NCI-H2227 (cell line): ENCODE measurements at regions not wholly inside any gene's neighbourhood (a gene's known extent, or its start where the extent isn't known, plus 50 kb on each side); places are given as distances from the start of the nearest gene placed in this dataset.
A peak's percentile ranks its signal among the peaks of the same experiment; 100 is the strongest.

Experiments
- DNase-seq: peaks from one replicate; lab custom pipeline; 2025; ENCODE audit not compliant: unreplicated experiment; lab: John Stamatoyannopoulos, UW

GRCh38 chr2:196276421-196276820, 105.0 kb upstream of the STK17B start:
- DNase-seq, result peak; percentile 20

DNA sequence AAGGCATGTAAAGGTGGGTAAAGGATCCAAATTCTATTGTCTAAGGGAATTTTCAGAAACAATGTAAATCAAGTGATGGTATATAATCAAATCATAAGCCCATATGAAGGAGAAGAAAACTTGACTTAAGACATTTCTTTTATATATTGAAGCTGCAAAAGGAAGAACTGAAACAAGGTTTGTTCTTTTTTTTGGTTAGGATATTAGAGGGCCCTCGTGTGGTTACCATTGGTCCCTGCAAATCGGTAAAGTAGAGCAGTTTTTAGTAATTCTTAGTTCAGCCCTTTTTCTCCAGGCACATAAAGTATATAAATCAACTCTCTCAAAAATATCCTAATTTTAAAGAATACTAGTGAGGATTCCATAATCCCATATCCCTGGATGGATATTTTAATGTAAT, 105.6 kb upstream of the STK17B start:
- peak; percentile 12 for DNase-seq

DNA sequence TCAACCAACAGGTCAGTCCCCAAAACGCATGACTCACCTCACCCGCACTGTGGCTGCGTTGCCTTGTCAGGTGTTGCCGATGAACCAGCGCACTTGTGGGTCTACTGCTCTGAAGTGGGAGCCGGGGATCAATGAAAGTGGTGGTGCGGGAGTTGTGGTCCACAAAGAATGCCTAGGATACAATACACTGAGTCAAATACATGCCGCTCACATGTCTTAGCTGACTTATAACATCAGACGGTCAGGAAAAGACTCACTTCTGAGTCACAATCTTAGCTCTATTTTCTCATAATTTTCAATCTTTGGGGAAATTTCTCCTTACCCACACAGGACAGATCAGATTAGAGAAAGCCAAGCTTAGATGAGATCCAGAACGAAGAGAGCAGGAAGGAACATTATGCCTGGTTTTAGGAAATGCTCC, 107.1 kb upstream of the STK17B start:
- no peak for DNase-seq

DNA sequence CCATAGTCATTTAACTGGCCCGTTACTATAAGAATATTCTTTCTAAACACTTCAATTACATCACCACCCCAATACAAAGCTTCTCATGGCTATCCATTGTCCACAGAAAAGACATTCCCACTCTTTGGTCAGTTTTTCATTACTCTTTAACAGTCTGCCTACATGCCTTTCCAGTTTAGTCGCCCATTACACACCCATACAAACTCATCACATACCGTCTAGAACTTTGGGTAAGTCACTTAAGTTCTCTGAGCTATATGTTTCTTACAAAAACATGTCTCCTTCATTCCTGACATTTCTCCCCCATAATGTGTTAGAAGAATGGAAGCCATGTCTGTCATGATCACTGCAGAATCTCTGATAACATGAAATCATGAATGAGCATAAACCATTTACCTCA, 108.2 kb upstream of the STK17B start:
- no peak for DNase-seq

DNA sequence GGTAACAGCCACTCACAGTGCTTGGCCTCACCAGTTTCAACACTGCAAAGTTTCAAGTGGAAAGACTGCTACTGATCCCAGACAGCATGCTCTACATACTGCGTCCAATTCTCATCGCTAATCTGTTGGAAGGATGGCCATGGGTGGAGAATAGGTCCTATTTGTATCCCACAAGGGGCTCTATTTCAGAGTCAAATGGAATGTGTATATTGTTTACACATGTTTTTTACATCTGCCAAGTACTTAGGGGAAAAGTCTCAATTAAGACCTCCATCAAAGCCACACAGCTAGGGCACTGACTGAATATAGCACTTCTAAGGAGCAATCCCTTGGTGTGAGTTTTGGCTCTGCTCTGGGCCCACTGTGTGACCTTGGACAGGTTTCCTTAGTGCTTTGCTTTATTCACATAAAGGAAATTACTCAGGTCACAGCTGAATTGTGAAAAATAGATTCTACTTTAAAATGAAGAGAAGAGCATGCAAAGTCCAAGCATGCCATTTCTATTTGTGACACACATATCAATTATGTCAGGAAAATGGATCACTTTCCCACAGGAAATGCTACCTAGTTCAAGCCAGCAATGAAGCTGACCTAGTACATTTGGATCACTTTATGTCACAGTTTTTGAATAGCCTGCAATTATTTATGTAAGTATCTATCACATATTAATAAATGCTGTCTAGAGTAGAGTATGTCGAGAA, 112.9 kb upstream of the STK17B start:
- DNase-seq, result no peak

DNA sequence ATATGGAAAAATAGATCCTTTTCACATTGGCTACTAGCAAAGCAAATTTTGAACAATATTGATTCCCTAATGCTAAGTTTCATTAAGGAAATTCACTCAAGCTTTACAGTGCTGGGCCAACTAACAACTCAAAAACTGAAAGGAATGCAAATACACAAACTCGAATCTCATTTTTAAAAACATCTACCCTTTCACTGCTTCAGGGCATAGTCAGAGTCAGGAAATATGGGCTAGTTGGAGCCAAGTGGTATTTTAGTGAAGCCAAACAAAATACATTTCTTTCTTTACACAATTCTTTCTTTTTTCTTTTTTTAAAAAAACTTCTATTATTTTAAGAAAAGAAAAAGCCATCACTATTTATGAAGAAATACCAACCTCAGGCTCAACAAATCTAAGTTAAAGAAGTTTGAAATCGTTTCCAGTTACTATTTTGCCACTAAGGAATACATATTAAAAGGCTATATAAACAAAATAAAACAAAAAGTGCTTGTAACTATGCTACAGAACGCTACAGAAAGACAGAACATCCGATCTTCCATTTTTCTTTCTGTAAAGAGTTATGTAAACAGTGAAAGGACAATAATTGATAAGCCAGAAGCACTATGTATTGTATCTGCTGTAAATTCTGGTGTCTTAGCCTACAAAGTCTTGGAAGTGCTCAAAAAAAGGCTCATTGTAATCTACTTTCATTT, 113.6 kb upstream of the STK17B start:
- DNase-seq, result no peak

DNA sequence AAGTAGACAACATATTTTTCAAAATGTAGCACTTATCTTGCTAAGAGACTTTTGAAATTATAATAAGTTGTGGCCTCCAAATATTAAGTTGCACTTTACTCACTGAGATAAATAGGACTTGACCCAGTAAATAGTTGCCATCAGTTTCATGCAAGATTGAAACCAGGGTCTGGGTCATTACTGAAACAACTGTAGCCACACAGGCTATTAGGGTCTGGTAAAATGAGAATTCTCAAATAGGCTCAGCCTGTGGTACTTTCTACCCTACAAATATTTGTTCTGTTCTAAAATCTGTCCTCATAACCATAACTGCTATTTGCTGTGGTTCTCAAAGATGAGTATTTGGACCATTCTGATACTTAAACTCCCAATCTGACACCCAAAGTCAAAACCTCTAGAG, 115.4 kb upstream of the STK17B start:
- DNase-seq, result no peak

DNA sequence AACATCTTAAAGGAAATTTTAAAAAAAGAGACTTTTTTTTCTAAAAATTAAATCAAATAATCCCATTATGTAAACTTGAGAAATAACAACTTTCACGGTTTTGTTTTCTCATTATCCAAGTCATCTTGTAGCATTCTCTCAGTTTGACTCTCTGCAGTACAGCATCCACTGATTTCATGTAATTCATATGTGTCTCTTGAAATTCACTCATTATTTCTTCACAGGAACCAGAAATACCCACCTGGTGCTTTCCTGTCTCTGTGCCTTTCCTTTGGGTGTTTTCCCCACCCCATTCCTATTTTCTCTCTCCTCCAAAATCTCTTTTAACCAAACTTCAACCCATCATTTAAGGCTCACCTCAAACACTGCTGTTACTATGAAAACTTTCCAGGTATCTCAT, 116.1 kb upstream of the STK17B start:
- no peak for DNase-seq

DNA sequence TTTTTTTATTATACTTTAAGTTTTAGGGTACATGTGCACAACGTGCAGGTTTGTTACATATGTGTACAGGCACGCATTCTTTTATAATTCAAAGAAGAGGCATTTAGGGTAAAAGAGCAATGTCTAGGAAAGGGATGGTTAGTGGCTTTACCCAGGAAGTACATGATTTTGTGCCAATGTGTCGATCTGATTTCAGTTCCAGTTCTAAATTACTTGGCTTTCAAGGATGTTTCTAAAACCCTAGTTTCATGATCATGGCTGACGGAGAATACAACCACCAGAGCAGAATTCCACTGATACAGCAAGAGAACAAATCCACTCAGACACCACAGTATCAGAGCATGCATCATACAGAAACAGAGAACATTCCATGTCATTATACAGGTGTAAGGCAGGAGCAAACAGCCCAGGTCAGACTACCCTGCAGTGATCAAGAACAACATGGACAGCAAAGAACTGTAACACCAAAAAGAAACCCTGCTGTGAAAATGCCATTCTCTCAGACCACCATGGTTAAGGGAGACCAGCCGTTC, 116.7 kb upstream of the STK17B start:
- DNase-seq, result no peak

DNA sequence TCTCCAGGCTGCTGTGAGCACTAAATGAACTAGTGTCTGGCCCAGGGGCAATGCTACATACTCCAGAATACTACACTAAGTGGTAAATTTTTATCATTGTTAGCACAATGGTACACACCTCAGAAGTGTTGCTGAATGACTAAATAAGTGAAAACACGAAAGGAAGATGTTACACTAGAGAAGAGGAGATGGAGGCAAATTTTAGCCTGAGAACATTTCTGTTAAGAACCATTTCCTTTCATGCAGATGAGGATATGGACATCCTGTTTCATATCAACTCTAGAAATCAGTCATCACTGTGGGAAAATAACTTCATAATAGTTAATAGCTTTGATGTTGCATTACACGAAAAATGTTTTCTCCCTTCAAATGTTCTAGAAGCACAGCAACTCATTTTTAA, 117.6 kb upstream of the STK17B start:
- no peak for DNase-seq

DNA sequence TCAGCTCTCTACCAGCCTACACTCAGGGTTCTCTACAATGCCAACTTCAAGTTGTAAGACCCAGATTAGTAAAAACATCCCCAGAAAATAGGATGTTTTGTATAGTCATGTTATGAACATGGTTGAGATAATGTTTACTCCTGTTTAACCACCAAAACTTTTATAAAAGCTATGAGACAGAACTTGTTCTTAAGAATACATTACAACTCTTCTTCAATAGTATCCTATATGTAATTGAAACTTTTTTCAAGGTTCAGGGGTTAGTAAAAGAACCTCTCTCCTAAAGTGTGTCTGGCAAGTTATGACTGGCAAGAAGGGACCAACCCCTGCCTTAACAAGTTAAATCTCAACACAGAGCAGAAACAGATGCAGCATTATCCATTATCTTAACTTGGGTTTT, 118.8 kb upstream of the STK17B start:
- DNase-seq, result no peak

- DNase-seq, result no peak
These were observed 119.2 kb upstream of the STK17B start for GRCh38 chr2:196290569-196290968.

- no peak for DNase-seq
These were observed 120.0 kb upstream of the STK17B start for GRCh38 chr2:196291426-196291825.

DNA sequence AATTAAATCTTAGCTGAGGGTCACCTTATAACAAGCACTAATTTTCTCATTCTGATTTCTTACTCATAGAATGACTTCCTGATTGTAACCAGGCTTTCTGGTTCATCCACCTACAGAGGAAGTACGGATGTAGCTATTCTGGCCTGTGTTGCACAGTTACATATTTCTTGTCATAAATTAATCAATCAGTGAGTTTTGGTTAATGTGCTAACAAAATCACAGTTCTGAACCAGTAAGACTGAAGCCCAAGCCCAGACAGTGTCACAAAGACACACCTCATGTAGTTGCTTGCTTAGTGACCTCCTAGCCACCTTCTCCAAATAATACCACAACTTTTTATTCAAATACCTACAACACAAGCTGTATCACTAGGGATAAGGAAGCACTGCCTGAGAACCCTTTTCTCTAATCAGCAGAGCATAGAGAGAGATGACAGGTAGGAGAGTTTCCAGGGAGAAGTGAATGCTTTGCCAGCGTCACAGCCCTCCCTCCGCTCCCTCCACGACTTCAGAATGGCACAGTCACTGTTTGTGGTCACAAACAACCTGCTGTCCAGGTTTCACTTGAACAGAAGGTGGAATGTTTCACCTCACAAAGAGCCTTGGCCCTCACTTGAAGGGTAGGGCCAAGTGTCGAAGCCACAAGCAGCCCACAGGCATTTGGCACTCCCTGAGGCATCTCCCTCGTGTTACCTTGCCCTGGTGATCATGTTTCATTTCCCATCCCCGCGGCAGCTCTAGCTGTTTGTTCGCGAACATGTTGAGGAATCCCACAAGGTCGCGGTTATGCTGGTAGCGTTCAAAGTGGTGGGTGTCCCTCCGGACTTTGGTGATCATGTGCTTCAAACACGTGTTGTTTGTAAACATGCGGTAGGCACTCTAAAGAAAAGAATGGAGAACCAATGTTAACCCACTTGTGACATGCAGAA, 120.8 kb upstream of the STK17B start:
- no peak for DNase-seq

- no peak for DNase-seq
These were observed 122.6 kb upstream of the STK17B start for GRCh38 chr2:196293751-196294515.

DNA sequence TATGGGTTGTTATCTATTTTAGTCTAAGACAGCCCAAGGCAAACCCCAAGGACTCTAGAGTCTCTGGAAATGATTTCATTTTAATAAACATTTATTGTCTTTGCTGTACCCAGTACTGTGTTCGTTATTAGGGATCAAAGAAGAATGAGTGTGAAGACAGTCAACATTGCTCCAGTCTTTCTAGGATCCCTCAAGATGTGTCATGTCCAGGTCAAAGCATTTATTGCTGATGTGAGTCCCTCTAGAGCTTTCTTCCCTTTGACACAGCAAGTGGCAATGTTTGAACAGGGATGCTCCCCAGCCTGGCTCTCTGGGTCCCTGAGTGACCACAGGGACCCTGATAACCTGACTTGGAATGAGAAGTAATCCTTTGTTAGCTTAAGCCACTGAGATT, 123.1 kb upstream of the STK17B start:
- no peak for DNase-seq

DNA sequence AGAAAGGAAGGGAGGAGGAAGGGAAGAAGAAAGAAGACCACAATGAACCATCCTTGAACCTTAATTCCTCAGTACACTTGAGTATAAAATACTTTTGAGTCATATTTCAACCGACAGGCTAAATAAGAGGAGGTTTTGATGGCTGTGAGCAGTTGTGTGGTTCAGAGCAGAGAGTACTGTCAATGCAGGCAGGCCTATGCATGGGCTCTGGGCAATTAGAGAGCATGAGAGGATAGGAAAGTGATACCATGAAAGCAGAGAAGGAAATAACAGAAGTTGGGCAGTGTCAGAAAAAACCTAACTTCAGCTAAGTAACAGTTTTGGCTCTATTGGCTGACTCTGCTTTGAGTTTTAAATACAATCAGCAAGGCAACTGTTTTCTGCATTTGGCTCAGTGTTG, 123.6 kb upstream of the STK17B start:
- DNase-seq, result no peak

DNA sequence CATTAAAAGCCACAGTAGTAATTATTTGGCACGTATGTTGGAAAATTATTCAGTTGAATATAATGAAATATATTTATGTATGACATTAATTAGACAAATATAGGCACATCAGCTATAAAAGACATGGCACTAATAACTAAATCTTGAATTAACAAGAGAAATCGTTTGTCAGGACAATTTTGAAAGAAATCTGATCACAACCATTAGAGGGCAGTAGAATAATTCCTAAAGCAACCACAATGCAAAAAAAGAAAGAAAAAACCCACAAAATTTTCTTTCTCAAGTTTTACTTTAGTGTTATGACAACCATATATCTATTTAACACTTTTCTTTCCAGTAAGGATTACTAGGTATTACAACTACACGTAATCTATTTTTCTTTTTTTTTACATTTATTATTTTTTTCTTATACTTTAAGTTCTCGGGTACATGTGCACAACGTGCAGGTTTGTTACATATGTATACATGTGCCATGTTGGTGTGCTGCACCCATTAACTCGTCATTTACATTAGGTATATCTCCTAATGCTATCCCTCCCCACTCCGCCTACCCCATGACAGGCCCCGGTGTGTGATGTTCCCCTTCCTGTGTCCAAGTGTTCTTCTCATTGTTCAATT, 126.8 kb upstream of the STK17B start:
- peak; percentile 57 for DNase-seq

DNA sequence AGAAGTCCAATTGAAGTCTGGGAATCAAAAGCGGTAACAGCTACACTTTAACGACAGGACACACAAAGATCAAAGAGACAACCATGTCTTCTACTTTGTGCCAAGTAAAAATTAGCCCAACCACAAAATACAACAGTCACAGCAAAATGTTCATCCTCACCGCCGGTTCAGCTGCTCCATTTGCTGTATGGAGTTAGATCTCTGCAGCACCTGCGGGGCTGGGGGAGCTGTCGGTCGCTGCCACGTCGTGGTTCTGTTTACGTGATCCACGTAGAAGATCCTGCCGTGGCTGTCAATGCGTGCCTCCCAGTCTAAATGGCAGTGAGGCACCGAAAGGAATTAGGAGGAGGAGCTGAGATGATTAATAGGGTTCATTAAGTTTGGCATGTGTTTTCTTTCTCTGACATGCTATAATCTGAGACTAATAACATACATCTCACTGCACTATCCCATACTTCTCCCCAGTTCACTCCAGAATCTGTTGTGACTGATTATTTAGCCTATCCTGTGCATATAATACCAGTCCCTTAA, 136.5 kb upstream of the STK17B start:
- DNase-seq, result peak; percentile 45

DNA sequence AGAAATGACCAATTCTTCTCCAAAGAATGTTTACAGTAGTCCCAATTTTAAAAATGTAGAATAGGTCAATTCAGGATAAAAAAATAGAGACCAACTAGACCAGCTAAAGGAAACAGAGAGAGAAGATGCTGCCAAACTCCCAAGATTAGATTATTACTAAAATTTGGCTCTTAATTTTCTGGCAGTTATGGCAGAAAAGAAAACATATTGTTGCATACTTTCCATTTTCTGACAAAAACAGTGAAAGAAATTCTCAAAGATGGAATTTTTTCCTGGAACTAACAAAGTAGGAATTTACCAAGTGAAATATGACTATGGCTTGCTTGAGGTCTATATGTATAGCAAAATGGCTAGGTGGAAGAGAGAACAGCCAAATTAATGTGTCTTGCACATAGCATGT, 138.3 kb upstream of the STK17B start:
- no peak for DNase-seq
